Activated CD4-positive, alpha-beta T cell treated with anti-CD3 and anti-CD28 coated beads, Interleukin-2, amount 50 U/mL, for 1 hour (primary cell): ENCODE measurements at regions not wholly inside any gene's neighbourhood (a gene's known extent, or its start where the extent isn't known, plus 50 kb on each side); places are given as distances from the start of the nearest gene placed in this dataset.

Experiments
- DNase-seq: peaks from one replicate; pipeline ENCODE4 v3.0.0-alpha.2; 2020

DNA sequence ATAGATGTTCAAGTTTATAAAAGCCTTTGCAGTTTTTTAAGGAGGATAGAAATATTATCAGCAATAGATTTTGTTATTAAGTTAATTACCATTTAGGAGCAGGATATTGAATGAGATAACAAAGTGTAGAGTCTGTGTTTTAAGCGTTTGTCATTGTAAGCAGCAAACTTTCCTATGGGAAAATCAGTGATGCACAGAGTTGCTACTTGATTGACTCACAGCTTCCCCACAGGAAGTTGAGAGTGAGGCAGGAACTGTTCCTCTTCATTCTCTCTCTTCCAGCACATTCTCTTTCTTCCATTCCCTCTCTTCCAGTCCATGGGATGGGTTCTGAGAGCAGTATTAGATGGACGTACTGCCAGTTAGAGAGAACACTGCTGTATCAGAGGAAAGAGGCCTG, 867.7 kb upstream of the AGA start:
- DNase-seq: no peak

DNA sequence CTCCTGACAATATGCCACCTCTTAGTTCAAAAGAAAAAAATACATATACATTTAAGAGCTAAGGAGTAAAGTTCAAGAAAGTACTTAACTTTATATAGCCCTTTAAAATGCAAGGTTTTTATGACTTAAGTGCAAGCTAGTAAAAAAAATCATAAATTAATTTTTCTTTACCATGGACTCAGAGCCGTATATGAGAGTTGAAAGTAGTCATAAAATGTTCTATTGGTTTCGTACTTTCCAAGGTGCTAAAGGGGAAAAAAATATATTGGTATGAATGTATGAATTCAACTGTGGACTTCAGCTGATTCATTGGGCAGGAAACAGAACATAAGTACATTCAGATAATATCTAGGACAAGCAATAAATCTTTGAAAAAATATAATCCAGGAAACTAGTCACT, 869.8 kb upstream of the AGA start:
- DNase-seq: no peak

DNA sequence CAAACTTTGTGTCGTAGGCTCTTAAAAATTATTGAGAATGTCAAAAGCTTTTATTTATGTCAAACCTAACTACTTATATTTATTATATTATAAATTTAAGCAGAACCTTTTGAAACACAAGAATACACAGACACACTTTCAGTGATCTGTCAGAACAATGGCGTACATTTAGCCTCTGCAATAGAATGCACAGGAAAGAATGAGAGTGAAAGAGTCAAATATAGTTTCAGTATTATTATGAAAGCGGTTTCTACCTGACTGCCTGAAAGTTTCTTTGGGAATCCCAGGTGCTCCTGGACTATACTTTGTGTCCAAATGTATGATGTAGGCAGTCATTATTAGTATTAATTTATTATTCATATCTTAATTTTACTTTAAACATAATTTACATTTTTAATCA, 872.0 kb upstream of the AGA start:
- no peak for DNase-seq

- DNase-seq: no peak
Observed at GRCh38 chr4:178316211-178316610, 874.0 kb upstream of the AGA start.

DNA sequence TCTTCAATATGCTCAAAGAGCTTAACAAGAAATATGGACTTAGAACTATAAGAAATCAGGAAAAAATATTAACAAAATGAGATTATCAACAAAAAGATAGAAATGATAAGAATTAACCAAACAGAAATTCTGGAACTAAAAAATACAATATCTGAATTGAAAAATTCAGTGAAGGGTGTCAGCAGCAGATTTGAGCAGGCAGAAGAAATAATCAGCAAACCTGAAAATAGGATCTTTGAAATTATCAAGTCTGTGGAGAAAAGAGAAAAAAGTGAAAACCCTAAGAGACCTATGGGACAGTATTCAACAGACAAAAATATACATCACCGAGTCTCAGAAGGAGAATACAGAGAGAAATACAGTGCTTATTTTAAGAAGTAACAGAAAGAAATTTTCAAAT, 877.8 kb upstream of the AGA start:
- no peak for DNase-seq

DNA sequence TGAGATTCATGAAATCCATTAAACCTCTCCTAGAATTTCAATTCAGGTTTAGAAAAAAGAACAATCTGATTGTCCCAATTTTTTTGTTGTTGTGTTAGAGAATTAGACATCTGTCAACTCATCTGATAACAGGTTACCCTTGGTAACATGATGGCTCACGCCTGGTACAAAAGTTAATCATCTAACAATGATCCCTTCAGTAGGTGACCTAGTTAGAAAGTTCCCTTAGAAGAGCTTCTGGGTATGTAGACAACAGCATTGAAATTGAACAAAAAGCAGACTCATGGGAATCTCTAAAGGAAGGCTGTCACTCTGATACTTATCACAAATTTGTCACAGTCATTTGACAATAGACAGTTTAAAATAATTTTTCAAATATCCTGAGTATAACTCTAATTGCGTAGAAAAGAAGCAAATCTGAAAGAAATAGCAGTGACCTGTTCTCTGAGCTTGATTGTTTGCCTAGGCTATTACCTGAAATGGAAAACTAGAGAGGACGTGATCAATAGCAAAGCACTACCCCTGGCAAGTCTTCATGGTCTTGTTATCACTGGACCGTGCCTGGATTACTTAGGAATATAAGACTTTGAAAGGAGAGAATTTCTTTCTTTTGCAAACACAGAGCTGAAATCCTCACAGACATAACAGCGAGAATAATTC, 880.4 kb upstream of the AGA start:
- no peak for DNase-seq

DNA sequence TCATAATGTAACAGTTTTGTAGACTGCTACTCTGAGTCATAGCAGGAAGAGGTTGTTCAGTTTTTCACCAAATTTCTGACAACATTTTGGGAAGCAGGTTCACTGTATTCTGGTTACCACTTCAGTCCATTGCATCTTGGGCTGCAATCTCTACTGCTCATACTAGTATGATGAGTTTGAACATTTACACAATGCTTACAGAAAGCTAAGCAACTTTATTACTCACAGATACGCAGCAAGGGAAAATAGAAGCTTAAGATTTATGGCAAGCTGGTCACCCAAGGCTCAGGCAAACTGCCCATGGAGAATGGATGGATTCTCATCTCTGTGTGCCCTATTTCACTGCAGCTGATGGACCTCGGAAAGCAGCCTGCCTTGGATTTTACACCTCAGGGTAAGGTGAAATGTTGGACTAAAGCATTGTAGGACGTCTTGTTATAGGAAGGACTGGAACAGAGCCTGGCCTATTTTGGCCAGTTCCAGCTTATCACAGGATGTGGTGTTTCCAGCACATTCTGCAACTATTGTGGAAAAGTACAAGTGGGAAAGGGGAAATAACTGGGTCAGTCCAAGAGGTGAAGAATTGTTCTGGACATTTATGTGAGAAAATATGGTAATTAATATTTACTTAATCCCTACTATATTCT, 887.1 kb upstream of the AGA start:
- DNase-seq: no peak

GRCh38 chr4:178333355-178333754, 891.1 kb upstream of the AGA start:
- DNase-seq: no peak

GRCh38 chr4:178339769-178340168, 897.5 kb upstream of the AGA start:
- no peak for DNase-seq

DNA sequence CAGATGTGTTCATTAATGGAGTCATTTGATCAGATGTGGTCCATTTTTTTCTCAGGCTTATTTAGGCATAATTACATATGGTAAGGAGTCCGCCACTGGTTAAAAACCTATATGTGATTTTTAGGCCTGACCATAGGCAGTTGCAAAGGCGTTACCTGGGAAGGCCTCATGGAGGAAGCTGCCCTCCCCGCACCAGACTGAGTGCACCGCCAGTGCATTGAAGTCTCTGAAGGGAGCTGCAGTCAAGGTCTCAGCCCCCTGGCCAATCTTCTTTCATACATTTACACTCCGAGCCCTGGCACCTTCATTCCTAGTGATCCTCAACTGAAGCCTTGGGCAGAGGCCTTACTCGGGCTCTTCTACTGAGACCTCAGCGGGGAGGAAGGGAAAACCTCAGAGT, 898.2 kb upstream of the AGA start:
- no peak for DNase-seq

DNA sequence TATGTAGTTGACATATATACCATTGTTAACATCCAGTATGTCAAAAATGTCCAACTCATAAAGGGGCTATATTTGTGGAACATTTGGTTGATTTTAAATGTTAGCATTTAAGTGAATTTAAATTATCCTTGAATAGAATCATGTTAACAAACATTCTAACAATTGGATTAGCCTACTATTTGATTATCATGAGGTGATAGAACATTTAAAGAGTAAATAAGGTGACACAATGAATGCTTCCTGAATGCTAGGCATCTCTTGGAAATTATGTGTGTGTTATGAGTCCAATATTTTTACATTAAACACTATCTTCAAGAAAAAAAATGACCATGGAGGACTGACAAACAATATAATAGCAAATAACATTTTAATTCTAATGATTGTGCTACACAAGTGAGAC, 901.9 kb upstream of the AGA start:
- no peak for DNase-seq

GRCh38 chr4:178347111-178347510, 904.9 kb upstream of the AGA start:
- DNase-seq: no peak

- DNase-seq: no peak
Observed at GRCh38 chr4:178349601-178350000, 907.4 kb upstream of the AGA start.

GRCh38 chr4:178351185-178351584, 908.9 kb upstream of the AGA start:
- DNase-seq: no peak

GRCh38 chr4:178356725-178357124, 914.5 kb upstream of the AGA start:
- no peak for DNase-seq

- DNase-seq: no peak
Observed at GRCh38 chr4:178385481-178385880, 943.2 kb upstream of the AGA start.

DNA sequence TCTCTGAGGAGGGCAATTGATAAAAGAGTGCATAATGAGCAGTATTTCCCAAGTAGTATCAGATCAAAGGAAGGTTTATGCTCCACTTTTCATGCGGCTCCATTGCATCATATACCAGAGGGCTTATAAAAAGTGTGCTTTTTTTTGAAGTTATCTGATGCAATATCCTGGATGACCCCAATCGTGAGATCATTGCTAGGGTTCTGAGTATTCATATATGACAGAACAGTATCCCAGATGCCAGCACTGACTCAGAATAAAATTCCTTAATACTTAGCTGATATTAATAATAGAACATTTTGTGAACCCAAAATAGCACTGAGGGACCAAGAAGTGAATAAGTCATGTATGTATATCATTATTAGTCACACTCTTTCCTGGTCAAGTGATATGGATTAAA, 945.5 kb upstream of the AGA start:
- no peak for DNase-seq

DNA sequence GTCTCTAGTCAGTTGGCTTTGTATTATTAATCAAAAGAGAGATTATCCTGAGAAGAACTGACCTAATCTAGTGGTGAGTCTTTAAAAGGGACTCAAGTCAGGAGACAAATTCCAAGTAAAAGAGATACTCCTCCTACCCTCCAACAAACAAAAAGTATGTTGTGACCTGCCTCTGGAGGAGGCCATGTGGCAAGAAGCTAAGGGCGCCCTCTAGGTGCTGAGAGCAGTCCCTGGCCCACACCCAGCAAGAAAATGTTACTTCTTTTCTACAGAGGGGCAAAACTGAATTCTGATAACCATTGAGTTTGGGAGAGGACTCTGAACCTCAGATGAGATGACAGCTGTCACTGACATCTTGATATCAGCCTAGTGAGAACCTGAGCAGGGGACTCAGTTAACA, 953.6 kb upstream of the AGA start:
- DNase-seq: no peak

DNA sequence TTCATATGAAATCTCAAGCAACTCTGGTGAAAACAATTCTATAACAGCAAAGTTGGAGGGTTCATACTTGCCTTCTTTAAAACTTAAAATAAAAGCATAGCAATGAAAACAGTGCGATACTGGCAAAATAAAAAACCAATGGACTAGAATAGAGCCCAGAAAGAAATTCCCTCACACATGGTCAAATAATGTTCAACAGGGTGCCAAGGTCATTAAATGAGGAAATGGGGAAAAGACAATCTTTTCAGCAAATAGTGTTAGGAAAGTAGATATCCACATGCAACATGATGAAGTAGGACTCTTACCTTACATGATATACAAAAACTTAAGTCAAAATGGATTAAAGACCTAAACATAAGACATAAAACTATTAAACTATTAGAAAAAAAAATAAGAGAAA, 970.2 kb upstream of the AGA start:
- no peak for DNase-seq

- DNase-seq: no peak
Observed at GRCh38 chr4:178414042-178414441, 971.8 kb upstream of the AGA start.

GRCh38 chr4:178414881-178415446, 972.7 kb upstream of the AGA start:
- DNase-seq: no peak

DNA sequence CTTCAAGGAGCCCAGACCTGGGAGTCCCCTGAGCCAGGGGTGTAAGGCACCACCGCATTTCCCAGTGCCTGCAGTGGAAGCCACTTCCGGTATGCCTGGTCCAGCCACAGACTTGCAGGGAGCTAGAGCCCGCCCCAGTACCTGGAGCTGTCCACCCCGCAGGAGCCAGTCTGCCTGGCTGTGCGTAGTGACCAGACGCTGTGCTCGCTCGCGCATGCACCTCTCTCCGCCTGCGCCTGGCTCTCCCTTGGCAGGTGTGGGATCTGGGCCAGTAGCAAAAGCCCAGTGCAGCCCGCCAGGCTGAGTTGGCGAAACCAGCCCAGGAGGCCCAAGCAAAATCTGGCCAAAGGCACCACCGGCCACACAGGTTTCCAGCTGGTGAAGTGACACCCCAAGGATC, 973.7 kb upstream of the AGA start:
- DNase-seq: no peak

DNA sequence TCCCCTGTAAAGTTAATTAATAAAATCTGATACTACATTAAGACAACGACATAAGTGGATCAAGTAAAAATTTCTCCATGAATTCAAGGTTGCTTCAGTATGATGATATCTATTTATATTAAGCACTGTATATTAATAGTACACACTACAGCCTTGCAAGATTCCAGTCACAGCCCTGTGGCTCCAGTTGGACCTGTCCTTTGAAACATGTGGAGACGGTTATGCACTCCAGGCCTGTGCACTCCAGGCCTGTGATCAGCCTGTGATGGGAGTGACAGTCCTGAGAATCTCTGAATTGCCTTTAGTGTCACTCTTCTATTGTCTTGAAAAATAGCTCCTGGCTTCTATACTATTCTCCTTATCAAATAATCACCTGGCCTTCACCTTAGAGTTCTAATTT, 981.1 kb upstream of the AGA start:
- no peak for DNase-seq

GRCh38 chr4:178426871-178427270, 984.6 kb upstream of the AGA start:
- DNase-seq: no peak

- DNase-seq: no peak
Observed at GRCh38 chr4:178427663-178428062, 985.4 kb upstream of the AGA start.
